Glutamatergic neuron (in vitro differentiated cells): ENCODE measurements at regions not wholly inside any gene's neighbourhood (a gene's known extent, or its start where the extent isn't known, plus 50 kb on each side); places are given as distances from the start of the nearest gene placed in this dataset.

ENCODE experiments used
- DNase-seq: peaks from one replicate; pipeline ENCODE4 v3.0.0; 2022
- H3K27ac Mint-ChIP-seq: one replicate; pipeline ENCODE4 v1.8.0; 2020; ENCODE audit warnings: mild to moderate bottlenecking, mixed read lengths, inconsistent platforms; ENCODE audit not compliant: unreplicated experiment
- H3K27me3 Mint-ChIP-seq: one replicate; pipeline ENCODE4 v1.8.0; 2020; ENCODE audit warnings: mild to moderate bottlenecking, moderate library complexity, mixed read lengths, inconsistent platforms; ENCODE audit not compliant: unreplicated experiment
- H3K36me3 Mint-ChIP-seq: one replicate; pipeline ENCODE4 v1.8.0; 2020; ENCODE audit warnings: mild to moderate bottlenecking, mixed read lengths, inconsistent platforms; ENCODE audit not compliant: unreplicated experiment
- H3K4me1 Mint-ChIP-seq: one replicate; pipeline ENCODE4 v1.8.0; 2020; ENCODE audit warnings: mild to moderate bottlenecking, low read depth, mixed read lengths, inconsistent platforms; ENCODE audit not compliant: unreplicated experiment
- H3K4me3 Mint-ChIP-seq: one replicate; pipeline ENCODE4 v1.8.0; 2020; ENCODE audit warnings: mild to moderate bottlenecking, mixed read lengths, inconsistent platforms; ENCODE audit not compliant: unreplicated experiment
- H3K9me3 Mint-ChIP-seq: one replicate; pipeline ENCODE4 v1.8.0; 2020; ENCODE audit warnings: mild to moderate bottlenecking, moderate library complexity, mixed read lengths, inconsistent platforms; ENCODE audit not compliant: unreplicated experiment
- CTCF ChIP-seq: fragments of 200-600 bp; sonication (generic); IDR thresholded peaks from one replicate; pipeline ENCODE4 v1.5.0; 2021; ENCODE audit not compliant: partially characterized antibody, unreplicated experiment

DNA sequence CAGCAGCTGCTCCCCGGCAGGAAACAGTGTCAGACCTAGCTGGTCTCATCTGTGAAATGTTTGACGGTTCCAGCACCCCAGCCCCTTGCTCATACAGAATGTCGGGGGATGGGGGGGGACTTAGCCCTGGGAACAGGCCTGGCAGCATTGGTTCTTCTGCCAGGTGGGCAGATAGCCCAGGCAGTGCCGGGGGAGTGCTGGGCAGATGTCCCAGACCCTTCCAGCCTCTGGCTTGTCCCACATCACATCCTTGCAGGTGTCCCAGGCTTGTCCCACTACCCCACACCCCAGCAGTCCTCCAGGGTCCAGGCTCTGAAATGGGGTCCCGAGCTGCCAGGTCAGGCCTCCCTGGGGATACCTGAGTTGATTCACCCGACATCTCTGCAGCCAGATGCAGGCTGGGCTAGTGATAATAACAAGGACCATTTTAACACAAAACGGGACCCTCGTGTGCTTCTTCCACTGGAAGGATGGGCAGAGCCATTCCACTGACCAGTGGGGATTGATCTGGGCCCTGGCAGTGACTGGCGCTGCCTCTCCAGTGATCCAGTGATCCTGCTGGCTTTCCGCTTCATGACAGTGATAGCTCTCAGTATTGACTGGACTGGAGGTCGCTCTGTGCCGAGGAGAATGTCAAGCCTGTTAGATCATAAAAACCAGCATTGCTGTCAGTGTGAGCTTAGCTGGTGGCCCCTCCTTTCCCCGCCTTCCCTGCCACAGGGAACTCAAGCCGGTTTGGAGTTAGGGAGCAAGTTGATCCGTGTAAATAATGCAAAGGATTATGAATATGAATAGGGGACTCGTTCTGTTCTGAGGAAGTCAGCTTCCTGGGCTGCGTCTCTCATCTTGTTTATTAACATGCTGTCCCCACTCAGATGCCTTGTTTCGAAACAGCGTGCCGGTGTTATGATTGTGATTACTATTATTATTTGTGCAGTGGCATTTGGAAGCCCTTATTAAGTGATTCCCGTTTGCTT is 180.6 kb downstream of the AACS start:
- peak; percentile 36 for DNase-seq
- Mint-ChIP-seq H3K4me3 (peak overlapping the region; percentile 49), H3K9me3 (peaks cover 9% of the 10 kb centered on the region), H3K27me3 (peaks cover 15% of the 10 kb centered on the region), H3K36me3 (peaks cover 4% of the 10 kb centered on the region), H3K27ac (peak overlapping the region; percentile 86), H3K4me1 (peaks cover 22% of the 10 kb centered on the region)
- TF ChIP-seq CTCF = no peak

- Mint-ChIP-seq H3K4me3 (no peak overlapping the region), H3K36me3 (peaks cover 4% of the 10 kb centered on the region), H3K27me3 (peaks cover 18% of the 10 kb centered on the region), H3K27ac (no peak overlapping the region), H3K9me3 (peaks cover 13% of the 10 kb centered on the region), H3K4me1 (peaks cover 22% of the 10 kb centered on the region)
- DNase-seq = no peak
- no peak for TF ChIP-seq CTCF
Measured at GRCh38 chr12:125247477-125247876, 182.2 kb downstream of the AACS start.

GRCh38 chr12:125249066-125249824 is 184.0 kb downstream of the AACS start:
- DNase-seq = no peak
- no peak overlapping the region for H3K27ac Mint-ChIP-seq
- no peak for TF ChIP-seq CTCF
- peaks cover 24% of the 10 kb centered on the region for H3K27me3 Mint-ChIP-seq
- H3K36me3 Mint-ChIP-seq = peaks cover 4% of the 10 kb centered on the region
- peaks cover 24% of the 10 kb centered on the region for H3K4me1 Mint-ChIP-seq
- no peak overlapping the region for H3K4me3 Mint-ChIP-seq
- H3K9me3 Mint-ChIP-seq = peaks cover 17% of the 10 kb centered on the region

DNA sequence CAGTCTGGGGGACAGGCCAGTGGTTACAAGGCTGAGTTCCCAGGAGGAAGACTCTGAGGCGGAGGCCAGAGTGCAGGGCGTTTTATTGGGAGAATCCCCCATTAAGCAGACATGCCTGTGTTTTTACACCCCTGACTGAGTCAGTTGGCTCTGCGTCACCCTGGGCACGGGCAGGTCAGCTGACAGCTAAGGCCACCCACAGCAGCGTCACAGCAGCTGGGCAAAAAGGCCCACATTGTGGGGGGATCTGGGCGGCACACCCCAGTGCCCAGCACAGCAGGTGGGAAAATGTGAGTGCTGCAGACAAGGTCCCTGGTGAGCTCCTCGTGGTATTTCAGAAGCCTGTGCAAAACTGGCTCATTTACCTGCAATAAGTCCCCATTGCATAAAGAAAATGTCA is 184.7 kb downstream of the AACS start:
- TF ChIP-seq CTCF = no peak
- DNase-seq = no peak
- Mint-ChIP-seq H3K27ac (no peak overlapping the region), H3K36me3 (peaks cover 4% of the 10 kb centered on the region), H3K9me3 (peaks cover 17% of the 10 kb centered on the region), H3K4me3 (no peak overlapping the region), H3K27me3 (peaks cover 22% of the 10 kb centered on the region), H3K4me1 (peaks cover 22% of the 10 kb centered on the region)
